Stomach (tissue), 8 donors: ENCODE measurements at regions not wholly inside any gene's neighbourhood (a gene's known extent, or its start where the extent isn't known, plus 50 kb on each side); places are given as distances from the start of the nearest gene placed in this dataset.

Source experiments
- DNase-seq, 2 donors: peaks; one replicate each; pipeline versions ENCODE4 v3.0.0 to v3.0.0-alpha.2; 2013 to 2019
- H3K27ac ChIP-seq, 5 donors: fragments of 200-600 bp in 4 of 5; sonication (generic) in 4 of 5; one replicate each; pipeline ENCODE4 v1.5.1; 2013 to 2019; ENCODE audit warnings: mild to moderate bottlenecking in 1 of 5, moderate library complexity in 1 of 5
- H3K27me3 ChIP-seq, 3 donors: fragments of 200-600 bp; sonication (generic); one replicate each; pipeline ENCODE4 v1.5.1; 2017 to 2019; ENCODE audit warnings: mixed run types in 1 of 3
- H3K36me3 ChIP-seq, 4 donors: fragments of 200-600 bp; sonication (generic); 1 replicate in 3 of 4; 2 replicates in 1 of 4; pipeline ENCODE4 v1.5.1; 2016 to 2019
- H3K4me1 ChIP-seq, 4 donors: fragments of 200-600 bp; sonication (generic); one replicate each; pipeline ENCODE4 v1.5.1; 2016 to 2019
- H3K4me3 ChIP-seq, 4 donors: fragments of 200-600 bp; sonication (generic) in 3 of 4; one replicate each; pipeline ENCODE4 v1.5.1; 2016 to 2019; ENCODE audit warnings: mild to moderate bottlenecking in 1 of 4
- H3K9me3 ChIP-seq, 4 donors: fragments of 200-600 bp; sonication (generic); one replicate each; pipeline ENCODE4 v1.5.1; 2016 to 2019
- EP300 ChIP-seq: sonication (generic); formaldehyde crosslinking; IDR thresholded peaks from one replicate; pipeline ENCODE4 v1.6.1; 2017; ENCODE audit warnings: antibody characterized with exemption
- POLR2A ChIP-seq, 4 donors: fragments of 450-650 bp; IDR thresholded peaks; one replicate each; pipeline ENCODE4 v1.6.1; 2016; ENCODE audit warnings: antibody characterized with exemption in 4 of 4, control low read depth in 2 of 4, mild to moderate bottlenecking in 1 of 4, moderate library complexity in 1 of 4
- POLR2AphosphoS5 ChIP-seq, 3 donors: sonication (generic); formaldehyde crosslinking; IDR thresholded peaks; one replicate each; pipeline ENCODE4 v1.6.1; 2016; ENCODE audit warnings: antibody characterized with exemption in 3 of 3
- WGBS, 5 donors: extraction: QIAGEN DNeasy Blood & Tissue Kit in 3 of 5; methylation state at CpG; one replicate each; pipeline versions ENCODE4 v1.1.5 to v1.1.7; 2013 to 2018; 5-methylcytosine and 5-hydroxymethylcytosine counted together
- intact Hi-C: fragments of 100-400 bp; cut with DNase I; formaldehyde crosslinking; loops from one replicate; pipeline ENCODE4 v1.15.1; 2023; ENCODE audit warnings: low total_unique reads
- TF ChIP-seq, protein P1 (sequence below), 7 experiments: fragments of 450-650 bp in 4 of 7; fragments of 200-600 bp in 3 of 7; sonication (generic) in 3 of 7; IDR thresholded peaks; one replicate each; pipeline ENCODE4 v1.5.1; 2016 to 2019; ENCODE audit warnings: antibody characterized with exemption in 7 of 7, control low read depth in 2 of 7, mild to moderate bottlenecking in 1 of 7
- donor health status: healthy with polysubstance abuse.
- donor health status: Bipolar disorder and iron deficiency.
- donor health status: healthy.

DNA sequence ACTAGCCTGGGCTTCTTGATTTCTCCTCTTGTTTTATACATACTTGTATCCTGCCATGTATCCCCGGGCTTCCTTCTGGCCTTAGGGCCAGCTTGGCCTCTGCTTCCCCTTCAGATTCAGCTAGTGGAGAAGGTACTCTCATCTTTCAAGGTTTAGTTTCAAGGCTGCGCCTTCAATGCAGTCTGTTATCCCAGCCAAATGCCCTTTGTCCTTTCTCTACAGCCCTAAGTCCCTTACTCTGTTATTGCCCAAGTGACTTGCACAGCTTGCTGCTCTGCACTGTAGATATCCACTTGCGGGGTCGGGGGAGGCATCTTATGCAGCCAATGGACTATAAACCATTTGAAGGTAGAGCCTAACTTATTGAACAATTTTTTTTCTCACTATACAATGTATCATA, 357.5 kb downstream of the PPP1R2C start:
- Histone ChIP-seq H3K27ac (no peak overlapping the region), H3K4me3 (no peak overlapping the region), H3K9me3 (no peaks in the 10 kb centered on the region), H3K36me3 (no peaks in the 10 kb centered on the region), H3K4me1 (no peaks in the 10 kb centered on the region), H3K27me3 (no peaks in the 10 kb centered on the region)
- TF ChIP-seq, protein P1, sequence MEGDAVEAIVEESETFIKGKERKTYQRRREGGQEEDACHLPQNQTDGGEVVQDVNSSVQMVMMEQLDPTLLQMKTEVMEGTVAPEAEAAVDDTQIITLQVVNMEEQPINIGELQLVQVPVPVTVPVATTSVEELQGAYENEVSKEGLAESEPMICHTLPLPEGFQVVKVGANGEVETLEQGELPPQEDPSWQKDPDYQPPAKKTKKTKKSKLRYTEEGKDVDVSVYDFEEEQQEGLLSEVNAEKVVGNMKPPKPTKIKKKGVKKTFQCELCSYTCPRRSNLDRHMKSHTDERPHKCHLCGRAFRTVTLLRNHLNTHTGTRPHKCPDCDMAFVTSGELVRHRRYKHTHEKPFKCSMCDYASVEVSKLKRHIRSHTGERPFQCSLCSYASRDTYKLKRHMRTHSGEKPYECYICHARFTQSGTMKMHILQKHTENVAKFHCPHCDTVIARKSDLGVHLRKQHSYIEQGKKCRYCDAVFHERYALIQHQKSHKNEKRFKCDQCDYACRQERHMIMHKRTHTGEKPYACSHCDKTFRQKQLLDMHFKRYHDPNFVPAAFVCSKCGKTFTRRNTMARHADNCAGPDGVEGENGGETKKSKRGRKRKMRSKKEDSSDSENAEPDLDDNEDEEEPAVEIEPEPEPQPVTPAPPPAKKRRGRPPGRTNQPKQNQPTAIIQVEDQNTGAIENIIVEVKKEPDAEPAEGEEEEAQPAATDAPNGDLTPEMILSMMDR (IDR thresholded peaks at IDR 0.05) = no peak
- TF ChIP-seq POLR2AphosphoS5 (IDR thresholded peaks at IDR 0.05) = no peak
- TF ChIP-seq EP300 = no peak
- TF ChIP-seq POLR2A (IDR thresholded peaks at IDR 0.05) = no peak
- no peak for DNase-seq
- 79 to 95% (median 85%) methylated on average over 3 to 4 of the region's 4 CpGs for WGBS, 5 donors
- intact Hi-C loops = no loop called here

DNA sequence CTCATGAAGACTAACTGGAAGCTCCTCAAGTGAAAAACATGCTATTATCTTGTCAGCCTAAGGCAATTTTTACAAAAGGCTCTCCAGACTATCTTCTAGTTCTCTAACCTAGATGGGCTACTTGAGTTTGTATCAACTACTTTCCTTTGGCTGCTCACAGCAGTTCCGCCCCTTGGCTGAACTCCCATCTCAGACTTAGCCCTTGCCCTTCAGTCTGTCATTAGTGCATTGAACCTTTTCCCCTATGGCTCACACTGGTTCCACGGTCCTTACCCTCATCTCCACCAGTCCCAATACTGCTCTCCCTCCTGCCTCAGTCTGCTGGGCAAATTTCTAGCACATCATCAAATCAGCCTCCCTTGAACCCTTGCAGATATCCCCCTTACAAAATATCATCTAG, 362.3 kb downstream of the PPP1R2C start:
- Histone ChIP-seq H3K9me3 (peaks cover 0 to 23% (median 5%) of the 10 kb centered on the region in 4 donors), H3K36me3 (no peaks in the 10 kb centered on the region), H3K27me3 (no peaks in the 10 kb centered on the region), H3K27ac (no peak overlapping the region), H3K4me1 (no peaks in the 10 kb centered on the region), H3K4me3 (no peak overlapping the region)
- no peak for TF ChIP-seq POLR2A (IDR thresholded peaks at IDR 0.05)
- TF ChIP-seq POLR2AphosphoS5 (IDR thresholded peaks at IDR 0.05) = no peak
- no peak for TF ChIP-seq EP300
- intact Hi-C loops = no loop called here
- WGBS, 5 donors = 54 to 82% (median 62%) methylated on average over 2 of the region's 2 CpGs
- DNase-seq = no peak

DNA sequence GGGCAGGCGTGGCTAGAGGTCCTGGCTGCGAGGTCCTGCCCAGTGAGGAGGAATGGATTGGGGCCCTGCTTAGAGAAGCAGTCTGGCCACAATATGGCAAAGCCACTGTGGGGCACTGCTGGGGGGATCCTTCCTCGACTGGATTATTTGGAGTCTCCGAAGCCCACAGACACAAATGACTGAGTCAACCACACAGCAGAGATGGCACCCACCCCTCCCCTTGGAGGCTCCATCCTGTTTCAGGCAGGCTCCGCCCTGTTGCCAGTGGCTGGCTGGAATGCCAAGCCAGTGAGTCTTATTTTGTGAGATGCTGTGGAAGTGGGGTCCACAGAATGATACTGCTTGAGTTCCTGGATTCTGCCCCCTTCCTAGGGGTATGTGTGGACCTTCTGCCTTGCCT, 363.9 kb downstream of the PPP1R2C start:
- Histone ChIP-seq H3K27me3 (no peaks in the 10 kb centered on the region), H3K9me3 (peaks cover 0 to 30% (median 5%) of the 10 kb centered on the region in 4 donors), H3K4me1 (no peaks in the 10 kb centered on the region), H3K27ac (no peak overlapping the region), H3K4me3 (no peak overlapping the region), H3K36me3 (no peaks in the 10 kb centered on the region)
- TF ChIP-seq, protein P1 (IDR thresholded peaks at IDR 0.05) = no peak
- TF ChIP-seq POLR2A (IDR thresholded peaks at IDR 0.05) = no peak
- no peak for TF ChIP-seq POLR2AphosphoS5 (IDR thresholded peaks at IDR 0.05)
- TF ChIP-seq EP300 = no peak
- no peak for DNase-seq
- intact Hi-C loops = no loop called here
- 88 to 100% (median 92%) methylated on average over 2 to 5 of the region's 5 CpGs for WGBS, 5 donors

DNA sequence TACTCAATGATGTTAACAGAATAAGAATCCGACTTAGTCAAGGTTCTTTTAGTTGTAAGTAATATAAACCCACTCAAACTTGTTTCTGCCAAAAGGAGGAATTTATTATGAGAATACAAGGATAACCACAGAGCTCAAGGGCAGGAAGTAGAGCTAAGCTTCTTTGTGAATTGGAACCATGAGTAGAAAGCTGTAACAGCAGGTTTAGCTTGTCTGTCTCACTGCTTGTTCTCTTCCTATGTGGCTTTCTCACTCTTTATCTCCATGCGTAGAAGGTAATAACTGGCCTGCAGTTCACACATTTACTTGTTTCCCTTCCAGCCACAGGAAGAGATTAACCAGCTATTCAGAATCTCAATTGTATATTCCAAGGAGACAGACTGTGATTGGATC, 378.3 kb downstream of the PPP1R2C start:
- 20 to 62% (median 49%) methylated on average over 2 of the region's 2 CpGs for WGBS, 5 donors
- no peak for DNase-seq
- intact Hi-C loops = no loop called here

More for the DNA sequence above, 378.3 kb downstream of the PPP1R2C start:
- TF ChIP-seq POLR2AphosphoS5 (IDR thresholded peaks at IDR 0.05) = no peak
- TF ChIP-seq, protein P1 (IDR thresholded peaks at IDR 0.05) = no peak
- no peak for TF ChIP-seq EP300
- TF ChIP-seq POLR2A (IDR thresholded peaks at IDR 0.05) = no peak
- H3K4me3 ChIP-seq = no peak overlapping the region
- no peak overlapping the region for H3K27ac ChIP-seq
- H3K36me3 ChIP-seq = no peaks in the 10 kb centered on the region
- no peaks in the 10 kb centered on the region for H3K9me3 ChIP-seq
- H3K27me3 ChIP-seq = peaks cover 0 to 6% (median 0%) of the 10 kb centered on the region in 3 donors
- no peaks in the 10 kb centered on the region for H3K4me1 ChIP-seq
